ENCODE measurements at regions not wholly inside any gene's neighbourhood (a gene's known extent, or its start where the extent isn't known, plus 50 kb on each side); places are given as distances from the start of the nearest gene placed in this dataset.
"Not testable (repeated sequence)": the region's sequence is repeated elsewhere in the genome, so short reads cannot be mapped to it uniquely, and the experiment has no call there.

DNA sequence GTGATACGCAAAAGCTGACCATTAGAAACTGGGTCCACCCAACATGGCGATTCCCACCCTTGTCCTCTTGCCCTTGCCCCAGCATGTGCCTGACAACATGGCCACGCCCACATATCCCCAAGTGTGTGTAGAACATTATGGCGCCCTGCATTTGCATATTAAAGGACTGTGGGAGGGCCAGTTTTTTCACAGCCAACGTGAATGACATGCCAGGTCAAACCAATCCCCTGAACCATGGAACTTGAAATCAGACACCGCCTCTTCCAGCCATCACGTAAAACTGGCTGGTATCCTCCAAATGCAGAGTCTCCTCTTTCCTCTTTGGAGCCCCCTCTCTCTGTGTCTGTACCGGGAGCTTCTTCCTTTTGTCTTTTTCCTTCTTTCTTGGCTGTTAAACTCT is 156.7 kb upstream of the EPHA6 start:
- Histone ChIP-seq H3K36me3 (replicated peaks; ENCODE audit: control insufficient read depth, insufficient read depth, low read length) (no peaks in the 10 kb centered on the region), H3K27me3 (ENCODE audit: control insufficient read depth, insufficient read depth, low read length) (no peaks in the 10 kb centered on the region), H3K4me3 (ENCODE audit: insufficient read depth, low read depth, low read length) (no peak overlapping the region)
- DNase-seq, result no peak

DNA sequence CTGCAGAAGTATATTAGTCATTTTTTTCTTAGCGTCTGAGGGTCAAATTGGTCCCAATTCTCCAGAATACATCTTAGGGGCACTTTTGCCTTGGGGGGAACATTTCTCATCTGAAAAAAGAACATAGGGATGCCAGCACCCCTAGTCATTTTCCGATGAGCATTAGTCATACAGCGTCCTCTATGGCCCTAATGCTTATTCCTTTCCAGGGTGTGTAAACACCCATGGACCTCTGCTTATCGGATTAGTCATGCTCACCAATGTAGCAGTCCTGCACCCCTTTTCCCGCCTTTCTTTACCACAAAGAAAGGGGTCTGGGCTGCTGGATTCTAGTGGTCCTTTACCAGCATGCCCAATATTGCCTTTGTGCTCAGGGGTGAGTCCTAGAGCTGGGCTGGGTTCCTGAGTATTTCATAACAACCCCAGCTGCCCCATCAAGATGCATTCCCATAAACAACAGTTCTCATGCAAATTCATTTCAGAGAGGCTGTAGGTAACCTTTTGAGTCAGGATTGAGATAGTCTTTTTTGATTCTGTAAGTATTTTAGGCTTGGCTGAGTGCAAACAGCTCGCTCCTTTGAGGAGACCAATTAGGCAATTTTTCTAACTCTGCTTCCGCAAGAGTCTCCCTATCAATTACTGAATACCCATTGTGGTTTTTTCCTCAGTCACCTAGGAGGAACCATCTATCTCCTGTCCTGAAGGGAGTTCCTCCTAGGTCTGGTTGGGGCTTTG is 142.4 kb upstream of the EPHA6 start:
- not testable (repeated sequence) for H3K27me3 ChIP-seq (ENCODE audit: control insufficient read depth, insufficient read depth, low read length); H3K4me3 ChIP-seq (ENCODE audit: insufficient read depth, low read depth, low read length); H3K36me3 ChIP-seq (replicated peaks; ENCODE audit: control insufficient read depth, insufficient read depth, low read length); DNase-seq

DNA sequence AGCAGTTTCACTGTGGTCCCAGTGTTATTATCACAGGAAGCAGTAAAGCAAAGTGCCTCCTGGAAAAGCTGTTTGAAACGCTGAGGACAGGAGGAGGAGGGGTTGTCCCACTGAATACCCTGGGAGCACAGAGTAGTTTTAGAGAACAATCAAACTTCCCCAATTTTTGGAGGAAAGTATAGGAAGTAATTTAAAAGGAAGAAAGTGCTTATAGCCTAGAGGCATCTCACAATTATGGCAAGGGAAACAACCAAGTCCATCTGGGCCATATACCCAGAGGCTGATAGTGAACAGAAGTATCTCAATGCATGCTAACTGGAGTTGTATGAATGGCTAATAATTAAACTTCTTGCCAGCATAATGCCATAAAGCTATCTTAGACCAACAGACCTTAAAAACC is 137.2 kb upstream of the EPHA6 start:
- Histone ChIP-seq H3K4me3 (ENCODE audit: insufficient read depth, low read depth, low read length) (no peak overlapping the region), H3K27me3 (ENCODE audit: control insufficient read depth, insufficient read depth, low read length) (no peaks in the 10 kb centered on the region), H3K36me3 (replicated peaks; ENCODE audit: control insufficient read depth, insufficient read depth, low read length) (no peaks in the 10 kb centered on the region)
- DNase-seq, result no peak

DNA sequence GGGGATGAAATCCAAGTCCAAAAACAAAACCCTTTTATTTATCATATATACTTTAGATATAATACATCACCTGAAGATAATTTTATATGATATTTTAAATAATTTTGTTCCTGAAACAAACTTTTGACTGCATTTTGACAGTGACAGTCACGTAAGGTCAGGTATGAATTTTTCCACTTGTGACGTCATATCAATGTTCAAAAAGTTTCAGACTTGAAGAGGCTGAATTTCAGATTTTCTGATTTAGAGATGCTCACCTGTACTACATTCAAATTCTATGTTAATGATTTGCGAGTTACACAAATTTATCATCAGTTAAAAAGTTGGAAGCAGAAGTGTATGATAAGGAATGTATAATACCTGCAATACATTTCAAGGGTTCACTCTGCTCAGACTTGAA is 136.1 kb upstream of the EPHA6 start:
- no peak for DNase-seq
- no peaks in the 10 kb centered on the region for H3K36me3 ChIP-seq (replicated peaks; ENCODE audit: control insufficient read depth, insufficient read depth, low read length)
- no peaks in the 10 kb centered on the region for H3K27me3 ChIP-seq (ENCODE audit: control insufficient read depth, insufficient read depth, low read length)
- H3K4me3 ChIP-seq (ENCODE audit: insufficient read depth, low read depth, low read length), result no peak overlapping the region

DNA sequence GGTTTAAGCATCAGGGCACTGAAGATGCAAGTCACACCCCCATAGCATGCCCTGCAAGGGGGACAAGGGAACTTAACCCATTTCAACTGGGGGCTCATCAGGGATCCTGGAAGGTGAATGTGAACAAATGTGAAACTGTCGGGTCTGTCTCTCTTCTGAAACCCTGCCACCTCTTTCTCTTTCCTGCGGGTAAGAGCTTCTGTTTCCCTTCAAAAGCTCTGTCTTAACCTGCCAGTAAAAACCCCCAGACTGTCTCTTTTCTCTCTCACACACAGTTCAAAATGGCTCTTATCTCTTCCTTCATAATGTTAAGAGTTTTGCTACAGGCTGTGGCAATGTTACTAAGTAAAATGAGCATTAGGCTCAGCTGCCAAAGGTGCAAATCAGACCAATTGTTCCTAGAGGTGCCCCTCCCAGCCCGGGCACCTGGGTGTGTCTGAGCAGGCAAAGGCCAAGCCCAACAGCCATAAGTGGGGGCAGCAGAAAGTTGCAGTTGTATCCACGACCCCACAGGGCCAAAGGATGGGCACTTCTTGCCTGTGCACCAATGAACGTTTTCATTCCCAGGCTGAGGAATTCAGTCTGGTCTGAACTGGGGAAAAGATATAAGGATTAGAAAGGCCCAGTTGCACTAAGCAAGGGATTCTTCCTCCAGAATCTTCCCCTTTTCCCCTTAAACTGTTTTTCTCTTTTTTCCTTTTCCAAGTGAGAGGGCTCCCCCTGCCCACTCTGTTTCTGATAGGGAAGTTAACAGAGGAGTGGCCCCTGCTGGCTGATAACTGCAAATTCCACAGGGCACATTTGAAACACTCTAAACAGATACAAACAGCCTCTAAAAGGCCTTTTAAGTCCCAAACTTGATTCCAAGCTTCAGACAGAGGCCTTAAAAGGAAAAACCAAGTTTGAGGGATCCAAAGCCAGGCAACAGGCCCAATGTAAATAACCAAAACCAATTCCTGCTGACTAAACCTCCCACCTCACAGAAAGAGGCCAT is 113.8 kb upstream of the EPHA6 start:
- Histone ChIP-seq H3K27me3 (ENCODE audit: control insufficient read depth, insufficient read depth, low read length) (no peaks in the 10 kb centered on the region), H3K4me3 (ENCODE audit: insufficient read depth, low read depth, low read length) (no peak overlapping the region), H3K36me3 (replicated peaks; ENCODE audit: control insufficient read depth, insufficient read depth, low read length) (no peaks in the 10 kb centered on the region)
- peak; percentile 16 for DNase-seq

DNA sequence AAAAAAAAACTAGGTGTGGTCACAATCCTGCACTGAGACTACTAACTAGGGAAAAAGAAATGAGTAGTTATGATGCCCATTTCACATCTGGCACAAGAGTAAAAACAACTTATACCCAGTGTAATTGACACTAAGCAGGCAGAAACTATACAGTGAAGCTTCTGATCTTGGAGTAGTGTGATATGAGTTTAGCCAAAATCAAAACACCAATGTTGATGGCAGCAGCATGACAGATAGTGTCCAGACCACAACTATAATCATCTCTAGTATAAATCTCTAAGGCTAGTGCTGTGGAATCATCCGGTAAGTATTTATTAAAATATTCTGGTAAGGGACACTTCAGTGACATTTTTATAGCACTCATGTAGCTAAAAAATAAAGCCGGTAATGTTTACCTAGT is 108.5 kb upstream of the EPHA6 start:
- DNase-seq, result no peak
- no peaks in the 10 kb centered on the region for H3K36me3 ChIP-seq (replicated peaks; ENCODE audit: control insufficient read depth, insufficient read depth, low read length)
- no peaks in the 10 kb centered on the region for H3K27me3 ChIP-seq (ENCODE audit: control insufficient read depth, insufficient read depth, low read length)
- no peak overlapping the region for H3K4me3 ChIP-seq (ENCODE audit: insufficient read depth, low read depth, low read length)

DNA sequence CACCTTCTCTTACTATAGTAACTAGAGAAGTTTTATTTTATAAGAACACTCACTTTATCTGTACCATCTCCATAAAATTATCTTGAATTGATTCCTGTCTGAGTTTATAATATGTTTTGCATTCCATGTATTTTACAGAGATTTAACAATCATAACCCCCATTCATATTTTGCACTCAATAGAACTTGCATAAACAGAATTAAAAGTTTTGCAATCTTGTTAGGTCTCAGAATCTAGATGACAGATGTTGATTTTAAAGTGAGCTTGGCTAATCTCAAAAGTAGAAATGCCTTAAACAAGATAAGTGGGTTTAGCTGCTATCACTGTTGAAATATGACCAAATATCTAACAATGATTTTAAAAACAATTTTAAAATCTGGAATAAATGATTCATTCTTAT is 107.9 kb upstream of the EPHA6 start:
- Histone ChIP-seq H3K27me3 (ENCODE audit: control insufficient read depth, insufficient read depth, low read length) (no peaks in the 10 kb centered on the region), H3K4me3 (ENCODE audit: insufficient read depth, low read depth, low read length) (no peak overlapping the region), H3K36me3 (replicated peaks; ENCODE audit: control insufficient read depth, insufficient read depth, low read length) (no peaks in the 10 kb centered on the region)
- no peak for DNase-seq

DNA sequence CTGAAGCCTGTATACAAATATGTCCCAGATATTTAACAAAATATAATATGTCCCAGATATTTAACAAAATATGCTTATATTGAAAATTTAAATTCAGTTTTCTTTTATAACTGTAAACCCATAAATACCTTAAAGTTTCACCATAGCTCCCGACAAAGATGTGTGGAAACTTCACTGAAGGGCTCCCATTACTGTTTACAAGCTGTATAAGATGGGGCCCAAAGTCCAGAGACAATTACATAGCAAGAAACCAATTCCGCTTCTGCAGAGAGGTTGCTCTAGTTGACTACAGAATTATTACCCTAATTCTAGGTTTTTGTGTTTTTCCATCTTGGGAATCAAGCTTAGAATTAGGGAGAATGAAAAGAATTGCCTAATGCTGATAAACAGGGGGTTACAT is 102.6 kb upstream of the EPHA6 start:
- DNase-seq, result no peak
- no peaks in the 10 kb centered on the region for H3K36me3 ChIP-seq (replicated peaks; ENCODE audit: control insufficient read depth, insufficient read depth, low read length)
- H3K4me3 ChIP-seq (ENCODE audit: insufficient read depth, low read depth, low read length), result no peak overlapping the region
- H3K27me3 ChIP-seq (ENCODE audit: control insufficient read depth, insufficient read depth, low read length), result no peaks in the 10 kb centered on the region

DNA sequence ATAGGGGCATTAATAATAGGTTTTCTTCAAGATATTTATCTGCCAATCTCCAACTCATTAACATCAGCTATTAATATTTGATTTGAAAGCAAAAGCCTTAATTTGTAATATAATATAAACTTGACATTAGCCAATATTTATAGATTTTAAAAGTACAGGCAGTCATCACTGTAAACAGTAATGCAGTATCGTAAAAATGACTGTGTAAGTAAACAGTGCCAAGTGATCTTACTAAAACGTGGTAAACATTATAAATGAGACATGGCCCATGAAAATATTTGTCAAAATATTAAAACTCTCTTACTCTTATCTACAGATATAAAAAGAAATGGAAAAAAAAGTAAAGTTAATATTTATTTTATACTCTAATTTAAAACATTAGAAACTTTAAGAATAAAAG is 101.6 kb upstream of the EPHA6 start:
- DNase-seq, result no peak
- no peaks in the 10 kb centered on the region for H3K36me3 ChIP-seq (replicated peaks; ENCODE audit: control insufficient read depth, insufficient read depth, low read length)
- H3K4me3 ChIP-seq (ENCODE audit: insufficient read depth, low read depth, low read length), result no peak overlapping the region
- H3K27me3 ChIP-seq (ENCODE audit: control insufficient read depth, insufficient read depth, low read length), result no peaks in the 10 kb centered on the region

DNA sequence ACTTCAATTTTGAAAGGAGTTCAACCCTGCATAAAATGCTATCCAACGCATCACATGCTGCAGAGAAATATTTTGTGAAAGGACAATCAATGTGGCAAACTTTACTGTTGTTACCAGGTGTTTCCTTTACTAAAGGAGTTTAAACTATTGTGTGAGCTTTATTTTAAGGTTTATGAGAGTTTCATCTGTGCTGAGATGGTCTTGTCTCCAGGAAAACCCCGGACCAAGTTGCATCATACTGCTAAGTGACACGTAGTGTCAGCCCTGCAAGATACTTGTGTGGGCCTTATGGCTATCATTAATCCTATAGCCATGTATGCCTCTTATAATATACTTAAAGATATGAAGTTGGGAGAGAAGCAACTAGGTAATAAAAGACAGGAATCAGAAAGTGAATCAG is 94.5 kb upstream of the EPHA6 start:
- no peak overlapping the region for H3K4me3 ChIP-seq (ENCODE audit: insufficient read depth, low read depth, low read length)
- H3K27me3 ChIP-seq (ENCODE audit: control insufficient read depth, insufficient read depth, low read length), result no peaks in the 10 kb centered on the region
- no peak for DNase-seq
- no peaks in the 10 kb centered on the region for H3K36me3 ChIP-seq (replicated peaks; ENCODE audit: control insufficient read depth, insufficient read depth, low read length)

DNA sequence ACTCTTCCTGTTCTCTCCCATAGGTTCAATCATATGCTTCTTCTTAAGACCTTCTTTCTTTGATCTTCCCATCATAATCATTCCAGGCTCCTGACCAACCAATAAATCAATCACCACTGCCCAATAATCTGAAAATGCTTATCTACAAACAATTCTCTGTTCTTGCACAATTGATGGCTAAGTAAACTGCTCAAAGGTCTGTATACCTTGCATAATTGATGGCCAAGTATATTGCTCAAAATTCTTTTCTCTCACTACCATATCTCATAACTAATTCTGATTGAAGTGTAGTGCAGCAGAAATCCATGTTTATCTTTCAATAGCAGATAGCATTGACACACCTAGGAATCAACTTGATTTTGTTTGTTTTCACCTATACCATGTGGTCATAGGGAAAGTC is 83.4 kb upstream of the EPHA6 start:
- Histone ChIP-seq H3K36me3 (replicated peaks; ENCODE audit: control insufficient read depth, insufficient read depth, low read length) (no peaks in the 10 kb centered on the region), H3K4me3 (ENCODE audit: insufficient read depth, low read depth, low read length) (no peak overlapping the region), H3K27me3 (ENCODE audit: control insufficient read depth, insufficient read depth, low read length) (no peaks in the 10 kb centered on the region)
- no peak for DNase-seq

DNA sequence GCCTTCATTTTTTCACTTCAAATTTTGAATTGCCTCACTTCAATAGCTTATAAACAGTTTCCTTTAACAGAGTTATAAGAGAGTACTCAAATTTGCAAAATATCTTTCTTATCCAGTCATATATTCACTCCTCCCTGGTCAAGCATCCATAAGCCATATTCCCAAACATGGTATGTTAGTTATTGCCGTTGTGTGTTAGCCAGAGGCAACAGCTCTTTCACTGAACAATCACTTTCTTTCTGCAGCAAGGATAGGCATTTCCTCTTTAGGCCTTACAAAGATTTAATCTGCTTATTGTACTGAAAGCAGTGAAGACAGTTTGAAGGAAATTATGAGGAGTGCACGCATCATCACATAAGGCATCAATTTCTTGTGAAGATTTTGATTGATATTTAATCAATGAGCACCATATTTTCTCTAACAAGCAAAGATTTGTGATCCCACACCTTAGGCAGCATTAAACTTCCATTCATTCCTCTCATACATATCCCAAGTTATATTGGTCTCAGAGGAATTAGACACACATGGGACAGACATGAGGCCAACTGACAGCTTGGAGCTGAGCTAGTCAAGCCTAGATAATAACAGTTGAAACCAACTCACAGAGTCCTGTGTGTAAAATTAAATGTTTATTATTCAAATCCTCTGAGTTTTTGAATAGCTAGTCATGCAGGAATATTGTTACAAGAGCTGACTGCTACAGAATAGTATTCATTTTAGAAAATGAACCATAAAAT is 80.0 kb upstream of the EPHA6 start:
- no peak overlapping the region for H3K4me3 ChIP-seq (ENCODE audit: insufficient read depth, low read depth, low read length)
- no peaks in the 10 kb centered on the region for H3K27me3 ChIP-seq (ENCODE audit: control insufficient read depth, insufficient read depth, low read length)
- H3K36me3 ChIP-seq (replicated peaks; ENCODE audit: control insufficient read depth, insufficient read depth, low read length), result no peaks in the 10 kb centered on the region
- DNase-seq, result no peak

DNA sequence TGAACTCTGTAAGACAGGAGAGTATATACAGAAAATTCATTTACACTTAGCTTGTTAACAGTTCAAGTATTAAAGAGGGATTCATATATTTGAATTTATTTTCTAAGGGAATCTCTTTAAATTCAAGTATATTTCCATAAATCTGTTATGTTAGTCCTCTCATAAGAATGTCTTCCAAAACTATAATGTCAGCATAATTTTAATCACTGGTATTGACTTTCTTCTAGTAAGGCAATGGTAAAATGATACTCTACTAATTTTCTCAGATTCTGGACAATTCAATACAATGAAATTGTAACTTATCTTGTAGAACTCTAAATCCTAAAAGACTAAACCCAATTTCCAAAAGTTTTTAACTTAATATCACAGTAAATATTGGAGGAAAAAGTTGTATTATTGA is 66.3 kb upstream of the EPHA6 start:
- Histone ChIP-seq H3K27me3 (ENCODE audit: control insufficient read depth, insufficient read depth, low read length) (no peaks in the 10 kb centered on the region), H3K4me3 (ENCODE audit: insufficient read depth, low read depth, low read length) (no peak overlapping the region), H3K36me3 (replicated peaks; ENCODE audit: control insufficient read depth, insufficient read depth, low read length) (no peaks in the 10 kb centered on the region)
- DNase-seq, result no peak

DNA sequence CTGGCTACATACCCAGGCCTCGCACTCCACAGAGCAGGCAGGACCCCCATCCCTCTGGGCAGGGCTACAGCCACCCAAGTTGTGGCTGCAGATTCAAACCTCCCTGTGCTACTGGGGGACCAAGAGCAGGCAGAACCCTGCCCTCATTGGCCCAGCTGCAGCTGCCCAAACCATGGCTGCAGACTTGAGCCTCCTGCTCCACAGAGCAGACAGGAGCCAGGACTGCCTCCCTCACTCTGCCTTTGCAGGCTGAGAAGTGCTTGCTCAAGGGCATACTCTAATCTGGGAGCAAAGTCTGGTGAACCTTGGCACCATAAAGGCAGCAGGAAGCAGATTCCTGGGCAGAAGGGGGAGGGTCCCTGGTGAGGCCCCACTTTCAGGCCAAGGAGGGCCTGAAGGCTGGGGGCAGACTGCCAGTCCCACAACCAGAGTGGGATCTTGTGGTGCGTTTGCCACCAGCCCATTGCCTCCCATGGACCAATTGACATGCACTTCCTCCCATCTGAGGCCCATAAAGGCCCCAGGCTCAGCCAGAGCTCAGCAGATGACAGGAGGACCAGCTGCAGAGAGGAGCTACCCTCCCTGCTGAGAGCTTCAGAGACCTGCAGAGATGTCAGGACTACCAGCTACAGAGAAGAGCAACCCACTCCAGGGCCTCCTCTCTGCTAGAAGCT is 64.2 kb upstream of the EPHA6 start:
- no peak for DNase-seq

More for the DNA sequence above, 64.2 kb upstream of the EPHA6 start:
- Histone ChIP-seq H3K4me3 (ENCODE audit: insufficient read depth, low read depth, low read length) (no peak overlapping the region), H3K36me3 (replicated peaks; ENCODE audit: control insufficient read depth, insufficient read depth, low read length) (no peaks in the 10 kb centered on the region), H3K27me3 (ENCODE audit: control insufficient read depth, insufficient read depth, low read length) (no peaks in the 10 kb centered on the region)
